Mucosa of stomach (tissue), 1 donor: ENCODE measurements at regions not wholly inside any gene's neighbourhood (a gene's known extent, or its start where the extent isn't known, plus 50 kb on each side); places are given as distances from the start of the nearest gene placed in this dataset.
A peak's percentile ranks its signal among the peaks of the same experiment; 100 is the strongest.
"Not testable (repeated sequence)": the region's sequence is repeated elsewhere in the genome, so short reads cannot be mapped to it uniquely, and the experiment has no call there.

Experiments used
- H3K27me3 ChIP-seq: one replicate; pipeline ENCODE4 v1.7.0; 2013; ENCODE audit warnings: mild to moderate bottlenecking, low read length; ENCODE audit not compliant: control insufficient read depth, insufficient read depth
- H3K36me3 ChIP-seq: one replicate; pipeline ENCODE4 v1.7.0; 2013; ENCODE audit warnings: low read length; ENCODE audit not compliant: control insufficient read depth, insufficient read depth
- H3K4me1 ChIP-seq: one replicate; pipeline ENCODE4 v1.7.0; 2013; ENCODE audit warnings: mild to moderate bottlenecking, low read length; ENCODE audit not compliant: control insufficient read depth, insufficient read depth
- H3K4me3 ChIP-seq: one replicate; pipeline ENCODE4 v1.7.0; 2013; ENCODE audit warnings: low read length
- H3K9ac ChIP-seq: one replicate; pipeline ENCODE4 v1.7.0; 2013; ENCODE audit warnings: mild to moderate bottlenecking, low read length, moderate library complexity
- H3K9me3 ChIP-seq: one replicate; pipeline ENCODE4 v1.7.0; 2013; ENCODE audit warnings: mild to moderate bottlenecking, low read length, moderate library complexity; ENCODE audit not compliant: control insufficient read depth
- donor health status: Pancreatic carcinoma.

GRCh38 chr2:47283659-47284058, 85.5 kb upstream of the EPCAM start:
- no peaks in the 10 kb centered on the region for H3K9me3 ChIP-seq
- no peaks in the 10 kb centered on the region for H3K4me1 ChIP-seq
- no peaks in the 10 kb centered on the region for H3K27me3 ChIP-seq
- no peak overlapping the region for H3K9ac ChIP-seq
- no peak overlapping the region for H3K4me3 ChIP-seq
- no peaks in the 10 kb centered on the region for H3K36me3 ChIP-seq

DNA sequence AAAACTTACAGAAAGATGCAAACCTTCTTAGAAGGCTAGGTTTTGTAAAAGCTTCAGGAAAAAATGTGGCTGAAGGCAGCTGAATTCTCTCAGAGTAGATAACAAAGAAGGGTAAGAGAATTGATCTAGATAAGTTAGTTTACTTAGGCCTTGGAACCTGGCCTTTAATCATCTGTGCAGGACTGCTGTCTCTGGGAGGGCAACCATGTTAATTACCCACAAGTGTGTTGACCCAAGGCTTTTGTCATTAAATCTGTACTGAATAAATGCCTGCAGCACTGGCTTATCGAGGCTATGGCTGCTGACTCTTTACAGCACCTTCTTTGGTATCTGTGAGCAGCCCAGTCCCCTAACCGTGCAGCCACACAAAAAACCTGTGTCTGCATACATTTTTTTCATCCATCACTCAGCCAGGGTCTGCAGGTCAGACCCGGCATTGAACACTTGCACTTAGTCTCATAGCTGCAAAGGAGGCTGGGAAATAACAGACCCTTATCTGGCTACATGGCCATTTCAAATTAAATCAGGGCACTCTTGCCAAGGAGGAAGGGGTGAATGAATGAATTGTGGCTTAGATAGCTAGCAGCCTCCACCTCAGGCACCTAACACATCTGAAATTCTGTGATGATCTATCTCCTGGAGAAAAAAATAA, 86.4 kb upstream of the EPCAM start:
- Histone ChIP-seq H3K9me3 (no peaks in the 10 kb centered on the region), H3K9ac (no peak overlapping the region), H3K4me1 (no peaks in the 10 kb centered on the region), H3K27me3 (no peaks in the 10 kb centered on the region), H3K36me3 (no peaks in the 10 kb centered on the region), H3K4me3 (no peak overlapping the region)

GRCh38 chr2:47279525-47279924, 89.6 kb upstream of the EPCAM start:
- not testable (repeated sequence) for H3K4me1 ChIP-seq, H3K9me3 ChIP-seq, H3K4me3 ChIP-seq, H3K27me3 ChIP-seq, H3K9ac ChIP-seq, H3K36me3 ChIP-seq

GRCh38 chr2:47277987-47278386, 91.1 kb upstream of the EPCAM start:
- Histone ChIP-seq H3K4me3 (no peak overlapping the region), H3K4me1 (peaks cover 4% of the 10 kb centered on the region), H3K9ac (no peak overlapping the region), H3K27me3 (no peaks in the 10 kb centered on the region), H3K36me3 (no peaks in the 10 kb centered on the region), H3K9me3 (no peaks in the 10 kb centered on the region)

DNA sequence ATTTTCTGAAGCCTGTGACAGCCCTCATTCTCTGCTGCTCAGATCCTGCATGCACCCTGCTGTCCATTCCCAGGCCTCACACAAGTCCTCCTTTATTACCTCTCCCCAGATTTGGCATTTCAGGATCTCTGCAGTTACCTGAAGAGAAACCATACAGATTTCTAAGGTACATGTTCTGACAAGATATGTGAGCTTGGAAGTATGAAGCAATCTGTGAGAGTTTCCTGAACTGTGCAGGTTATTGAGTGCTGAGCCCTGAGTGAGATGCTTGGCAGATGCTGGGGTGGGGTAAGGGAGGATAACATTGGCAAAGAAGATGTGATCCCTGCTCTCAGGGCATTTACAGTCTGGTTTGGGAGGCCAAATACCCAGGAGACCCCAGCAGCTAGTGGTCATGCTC, 91.9 kb upstream of the EPCAM start:
- Histone ChIP-seq H3K9ac (no peak overlapping the region), H3K36me3 (no peaks in the 10 kb centered on the region), H3K27me3 (no peaks in the 10 kb centered on the region), H3K9me3 (no peaks in the 10 kb centered on the region), H3K4me3 (no peak overlapping the region), H3K4me1 (peaks cover 12% of the 10 kb centered on the region)

GRCh38 chr2:47276061-47276460, 93.0 kb upstream of the EPCAM start:
- Histone ChIP-seq H3K9ac (no peak overlapping the region), H3K4me3 (no peak overlapping the region), H3K9me3 (no peaks in the 10 kb centered on the region), H3K4me1 (peaks cover 22% of the 10 kb centered on the region), H3K27me3 (no peaks in the 10 kb centered on the region), H3K36me3 (no peaks in the 10 kb centered on the region)

- no peak overlapping the region for H3K4me3 ChIP-seq
Measured at GRCh38 chr2:47274054-47274782, 94.9 kb upstream of the EPCAM start.

GRCh38 chr2:47272905-47273758, 96.0 kb upstream of the EPCAM start:
- Histone ChIP-seq H3K9ac (peak overlapping the region; percentile 81), H3K9me3 (no peaks in the 10 kb centered on the region), H3K4me3 (peak overlapping the region; percentile 35)

More at GRCh38 chr2:47274054-47274782, 94.9 kb upstream of the EPCAM start:
- H3K27me3 ChIP-seq = no peaks in the 10 kb centered on the region
- no peaks in the 10 kb centered on the region for H3K36me3 ChIP-seq
- H3K4me1 ChIP-seq = peaks cover 35% of the 10 kb centered on the region
- H3K9ac ChIP-seq = no peak overlapping the region
- no peaks in the 10 kb centered on the region for H3K9me3 ChIP-seq

GRCh38 chr2:47272031-47272864, 95.9 kb upstream of the CALM2 start:
- Histone ChIP-seq H3K4me1 (peaks cover 36% of the 10 kb centered on the region), H3K9me3 (no peaks in the 10 kb centered on the region), H3K4me3 (peak overlapping the region; percentile 35), H3K9ac (peak overlapping the region; percentile 81), H3K27me3 (no peaks in the 10 kb centered on the region), H3K36me3 (no peaks in the 10 kb centered on the region)

More at GRCh38 chr2:47272905-47273758, 96.0 kb upstream of the EPCAM start:
- H3K36me3 ChIP-seq = no peaks in the 10 kb centered on the region
- no peaks in the 10 kb centered on the region for H3K27me3 ChIP-seq
- peaks cover 36% of the 10 kb centered on the region for H3K4me1 ChIP-seq

DNA sequence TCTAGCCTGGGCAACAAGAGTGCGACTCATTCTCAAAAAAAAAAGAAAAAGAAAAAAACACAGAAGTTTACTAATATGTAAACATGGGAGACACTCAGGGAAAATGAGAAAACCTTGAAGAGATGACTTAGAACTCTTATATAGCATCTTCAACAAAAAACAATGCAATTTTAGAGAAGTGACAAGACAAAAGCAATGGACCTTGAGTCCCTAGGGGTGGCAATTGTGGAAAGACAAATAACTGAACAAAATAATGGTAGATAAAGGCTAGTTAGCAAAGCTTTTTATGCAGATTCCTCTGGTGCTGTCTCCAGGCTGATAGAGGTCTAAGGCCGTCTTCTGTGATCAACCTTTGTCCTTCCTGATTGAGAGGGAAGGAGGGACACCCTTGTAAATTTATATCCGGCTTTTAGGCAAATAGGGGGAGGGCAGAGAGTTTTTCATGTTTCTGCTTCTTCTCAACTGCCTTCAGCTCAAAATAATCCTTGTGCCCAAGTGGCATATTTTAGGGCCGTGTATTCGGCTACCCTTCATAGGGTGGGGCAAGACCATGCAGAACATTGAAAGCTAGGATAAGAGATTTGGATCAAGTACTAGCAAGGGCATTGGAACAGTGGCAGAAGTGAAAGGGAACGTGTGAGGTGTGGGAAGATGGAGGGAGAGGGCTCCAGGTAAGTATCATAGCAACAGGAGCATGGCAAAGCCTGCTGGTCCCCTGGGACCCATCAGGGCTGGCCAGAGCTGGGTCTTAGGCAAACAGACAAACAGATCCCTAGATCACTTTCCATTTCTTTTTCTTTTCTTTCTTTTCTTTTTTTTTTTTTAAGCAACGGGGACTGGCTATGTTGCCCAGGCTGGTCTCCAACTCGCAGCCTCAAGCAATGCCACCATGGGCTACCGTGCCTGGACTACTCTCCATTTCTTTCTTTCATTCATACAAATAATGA, 95.0 kb upstream of the CALM2 start:
- H3K36me3 ChIP-seq = no peaks in the 10 kb centered on the region
- no peak overlapping the region for H3K4me3 ChIP-seq
- H3K4me1 ChIP-seq = peaks cover 42% of the 10 kb centered on the region
- no peaks in the 10 kb centered on the region for H3K9me3 ChIP-seq
- H3K27me3 ChIP-seq = no peaks in the 10 kb centered on the region
- H3K9ac ChIP-seq = no peak overlapping the region

DNA sequence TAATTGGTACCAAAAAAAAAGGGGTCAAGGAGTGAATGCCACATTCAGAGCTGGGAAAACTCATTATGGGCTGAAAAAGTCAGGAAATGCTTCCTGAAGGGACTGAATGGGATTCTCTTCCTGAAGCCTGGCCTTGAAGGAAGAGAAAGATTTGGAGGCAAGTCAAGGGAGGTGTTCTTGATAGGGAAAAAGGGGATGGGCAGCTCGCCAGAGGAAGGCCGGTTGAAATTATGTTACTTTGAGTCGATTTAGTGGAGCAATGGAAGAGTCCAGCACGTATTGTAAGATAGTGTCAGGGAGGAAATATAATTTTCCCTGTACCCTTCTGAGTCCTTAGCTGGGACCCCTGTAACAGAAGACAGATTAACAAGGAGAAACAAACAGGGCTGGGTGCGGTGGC, 94.1 kb upstream of the CALM2 start:
- Histone ChIP-seq H3K27me3 (no peaks in the 10 kb centered on the region), H3K4me1 (peaks cover 50% of the 10 kb centered on the region)

More for the DNA sequence above, 94.1 kb upstream of the CALM2 start:
- H3K4me3 ChIP-seq = no peak overlapping the region
- H3K9me3 ChIP-seq = no peaks in the 10 kb centered on the region
- no peaks in the 10 kb centered on the region for H3K36me3 ChIP-seq
- H3K9ac ChIP-seq = no peak overlapping the region
